ENCODE measurements at regions not wholly inside any gene's neighbourhood (a gene's known extent, or its start where the extent isn't known, plus 50 kb on each side); places are given as distances from the start of the nearest gene placed in this dataset.

- no peak for TF ChIP-seq POLR2A (IDR thresholded peaks at IDR 0.05; ENCODE audit: low read length)
- no peak for TF ChIP-seq GATA1 (IDR thresholded peaks at IDR 0.05; ENCODE audit: low read depth, low read length)
Measured at GRCh38 chr6:56837322-56837894, 117.5 kb upstream of the BEND6 start.

Measured in erythroblast (primary cell).